GM19023 (cell line): ENCODE measurements at regions not wholly inside any gene's neighbourhood (a gene's known extent, or its start where the extent isn't known, plus 50 kb on each side); places are given as distances from the start of the nearest gene placed in this dataset.
"Not testable (repeated sequence)": the region's sequence is repeated elsewhere in the genome, so short reads cannot be mapped to it uniquely, and the experiment has no call there.

Source experiments
- ATAC-seq: cut with Tn5 transposase; IDR thresholded peaks from one replicate; pipeline ENCODE4 v1.9.1; 2021; ENCODE audit warnings: mild to moderate bottlenecking, moderate library complexity; ENCODE audit not compliant: unreplicated experiment

- no peak for ATAC-seq
These were observed 201.1 kb downstream of the PTH2R start for GRCh38 chr2:208607694-208608093.

- ATAC-seq: no peak
These were observed 201.7 kb downstream of the PTH2R start for GRCh38 chr2:208608122-208608835.

GRCh38 chr2:208609166-208609804, 202.7 kb downstream of the PTH2R start:
- ATAC-seq: no peak

GRCh38 chr2:208615675-208616074, 209.1 kb downstream of the PTH2R start:
- not testable (repeated sequence) for ATAC-seq

DNA sequence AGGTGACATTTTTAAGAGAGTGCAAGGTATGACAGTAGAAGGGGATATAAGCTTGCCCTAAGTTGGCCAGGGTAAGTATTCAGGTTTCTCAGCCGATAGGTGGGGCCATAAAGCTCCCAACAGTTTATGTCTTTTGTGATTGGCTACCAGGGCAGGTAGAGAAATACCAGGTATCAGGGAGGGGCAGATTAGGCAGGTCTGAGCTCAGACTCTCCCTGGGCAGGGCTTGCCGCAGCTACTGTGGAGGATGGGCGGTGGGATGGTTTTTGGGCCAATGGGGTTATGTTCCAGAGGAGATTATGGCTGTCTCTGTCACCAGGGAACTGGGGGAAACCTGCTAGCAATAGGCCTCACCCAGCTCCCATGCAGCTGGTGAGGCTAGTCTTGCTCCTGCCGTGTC, 211.6 kb downstream of the PTH2R start:
- ATAC-seq: no peak

- no peak for ATAC-seq
These were observed 213.4 kb downstream of the PTH2R start for GRCh38 chr2:208619993-208620392.

DNA sequence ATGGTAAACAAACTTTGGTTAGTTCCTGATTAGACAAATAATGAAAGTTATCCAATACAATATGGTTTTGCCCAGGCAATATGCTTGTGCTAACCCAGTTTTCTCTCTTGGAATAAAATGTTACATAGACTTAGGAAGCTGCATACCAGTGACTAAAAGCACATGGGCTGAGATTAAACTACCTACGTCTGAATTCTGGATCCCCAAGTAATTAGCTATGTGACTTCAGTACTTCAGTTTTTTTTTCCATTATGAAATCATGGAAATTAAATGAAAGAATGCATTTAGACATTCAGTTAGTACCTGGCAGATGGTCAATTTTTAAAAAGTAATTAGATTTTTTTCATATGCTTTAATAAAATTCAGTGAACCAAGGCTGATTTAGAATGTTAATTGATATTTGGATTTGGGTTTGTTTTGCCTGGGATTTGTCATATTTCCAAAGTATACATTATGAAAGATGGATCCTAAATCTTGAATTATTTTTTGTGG, 213.9 kb downstream of the PTH2R start:
- no peak for ATAC-seq

- ATAC-seq: no peak
These were observed 220.7 kb downstream of the PTH2R start for GRCh38 chr2:208627110-208627884.

DNA sequence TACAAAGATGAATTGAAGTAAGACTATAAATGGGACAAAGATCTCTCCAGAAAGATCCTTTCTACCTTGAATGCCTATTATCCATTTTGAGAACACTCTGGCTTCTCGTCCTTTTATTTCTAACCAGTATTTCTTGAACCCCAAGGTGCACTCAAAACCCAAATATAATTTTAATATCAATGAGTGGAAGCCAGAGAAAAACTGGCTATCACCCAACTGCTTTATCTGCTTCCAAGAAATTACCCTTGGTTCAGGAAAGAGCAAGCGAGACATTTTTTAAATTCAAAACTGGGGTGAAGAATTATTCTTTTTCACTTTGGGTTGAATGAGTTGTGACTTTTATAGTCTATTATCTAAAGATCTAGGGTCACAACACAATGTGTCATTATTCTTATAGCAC, 221.3 kb downstream of the PTH2R start:
- no peak for ATAC-seq

DNA sequence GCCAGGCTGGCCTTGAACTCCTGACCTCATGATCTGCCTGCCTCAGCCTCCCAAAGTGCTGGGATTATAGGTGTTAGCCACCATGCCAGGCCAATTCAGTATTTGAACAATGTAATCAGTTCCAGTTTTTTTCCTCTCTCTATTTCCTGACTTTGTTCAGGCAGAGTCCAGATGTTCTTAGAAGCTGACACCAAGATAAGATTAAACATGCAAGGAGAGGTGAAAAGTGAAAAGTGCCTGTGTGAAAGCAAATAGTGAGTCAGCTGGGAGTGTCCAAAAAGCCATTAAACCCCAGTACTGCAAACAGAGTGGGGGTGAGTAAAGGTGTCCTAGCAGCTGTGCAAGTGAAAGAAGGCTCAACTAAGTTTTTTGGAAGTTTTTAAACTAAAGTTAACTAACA, 231.5 kb downstream of the PTH2R start:
- peak; percentile 67 for ATAC-seq

- no peak for ATAC-seq
These were observed 235.7 kb downstream of the PTH2R start for GRCh38 chr2:208642125-208642779.

- no peak for ATAC-seq
These were observed 236.6 kb downstream of the PTH2R start for GRCh38 chr2:208643145-208643544.

DNA sequence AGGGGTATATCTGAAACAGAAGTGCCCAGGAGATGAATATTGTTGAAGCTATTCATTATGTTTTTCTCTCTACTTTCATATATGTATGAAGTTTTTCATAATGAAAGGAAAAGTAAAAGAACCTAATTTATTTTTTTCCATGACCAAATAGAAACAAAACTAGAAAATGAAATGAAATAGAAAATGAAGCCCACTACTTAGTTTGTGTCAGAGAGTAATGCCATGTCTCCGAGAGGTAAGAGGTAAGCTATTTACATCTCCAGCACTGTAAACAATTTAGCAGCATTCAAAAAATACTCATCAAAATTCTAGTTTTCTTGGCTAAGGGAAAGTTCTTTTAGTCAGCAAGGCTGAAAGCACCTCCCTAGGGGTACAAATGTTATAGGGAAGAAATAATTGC, 238.6 kb downstream of the PTH2R start:
- no peak for ATAC-seq

- no peak for ATAC-seq
These were observed 241.8 kb downstream of the PTH2R start for GRCh38 chr2:208648368-208648767.

- ATAC-seq: no peak
These were observed 246.8 kb downstream of the PTH2R start for GRCh38 chr2:208653383-208653782.

- no peak for ATAC-seq
These were observed 247.5 kb downstream of the PTH2R start for GRCh38 chr2:208654056-208654455.

DNA sequence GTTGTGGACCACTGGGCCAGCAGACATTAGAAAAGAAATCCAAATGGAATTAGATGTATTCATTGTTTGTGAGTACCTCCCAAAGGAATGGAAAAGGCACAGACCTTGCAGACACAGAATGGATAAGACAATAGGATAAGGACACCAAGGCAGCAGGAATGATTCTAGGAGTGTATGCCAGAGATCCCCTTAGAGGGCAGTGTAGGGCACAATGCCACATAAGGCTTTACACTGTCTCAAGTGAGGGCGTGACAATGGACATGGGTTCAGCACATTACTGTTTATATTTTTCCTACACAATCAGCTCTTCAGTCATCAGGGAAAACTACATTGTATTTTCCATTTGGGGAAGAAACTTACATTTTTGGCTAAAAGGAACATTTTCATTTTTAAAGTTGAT, 250.9 kb downstream of the PTH2R start:
- no peak for ATAC-seq

DNA sequence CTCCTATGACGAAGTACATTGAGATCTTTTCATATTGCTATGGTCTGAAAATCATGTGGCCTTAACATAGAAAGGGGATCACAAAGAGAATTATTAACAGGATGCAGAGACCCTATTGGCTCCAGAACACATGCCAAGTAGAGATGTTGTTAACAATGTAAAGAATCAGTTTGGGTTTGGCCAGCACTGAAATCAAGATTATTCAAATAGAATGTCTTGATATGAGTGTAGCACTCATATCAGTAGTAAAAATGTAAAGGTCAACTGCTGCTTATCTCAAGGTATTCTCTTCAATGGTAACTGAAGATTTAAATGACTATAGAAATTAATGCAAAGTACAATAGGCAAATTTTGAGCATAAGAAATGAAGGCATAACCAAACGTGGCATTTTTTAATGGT, 262.8 kb downstream of the PTH2R start:
- ATAC-seq: no peak

- no peak for ATAC-seq
These were observed 264.7 kb downstream of the PTH2R start for GRCh38 chr2:208671284-208671683.

GRCh38 chr2:208671886-208672680, 265.5 kb downstream of the PTH2R start:
- no peak for ATAC-seq
